ENCODE measurements at regions not wholly inside any gene's neighbourhood (a gene's known extent, or its start where the extent isn't known, plus 50 kb on each side); places are given as distances from the start of the nearest gene placed in this dataset.

GRCh38 chr7:117929237-117929636, 56.0 kb upstream of the CTTNBP2 start:
- H3K36me3 ChIP-seq (ENCODE audit: control insufficient read depth, low read length): no peaks in the 10 kb centered on the region
- no peaks in the 10 kb centered on the region for H3K9me2 ChIP-seq (replicated peaks; ENCODE audit: control insufficient read depth, low read length)
- no peaks in the 10 kb centered on the region for H3K79me2 ChIP-seq (ENCODE audit: control insufficient read depth, low read length)
- no peaks in the 10 kb centered on the region for H3K9me3 ChIP-seq (ENCODE audit: control insufficient read depth, insufficient read depth, low read length)
- no peak overlapping the region for H3K4me2 ChIP-seq (ENCODE audit: low read length)
- H3F3A ChIP-seq (ENCODE audit: control insufficient read depth, insufficient read depth): no peaks in the 10 kb centered on the region
- no peaks in the 10 kb centered on the region for H3K4me1 ChIP-seq (ENCODE audit: control insufficient read depth, low read length)
- TF ChIP-seq EZH2phosphoT487 (IDR thresholded peaks at IDR 0.05; ENCODE audit: borderline replicate concordance, low read length): no peak
- no peak for TF ChIP-seq CTCF (IDR thresholded peaks at IDR 0.05; ENCODE audit: low read depth, low read length, poor library complexity, severe bottlenecking)
- no peaks in the 10 kb centered on the region for H4K20me1 ChIP-seq (ENCODE audit: control insufficient read depth, insufficient read depth, low read depth, low read length)
- no peak overlapping the region for H3K27ac ChIP-seq (ENCODE audit: low read depth, low read length)
- no peaks in the 10 kb centered on the region for H3K27me3 ChIP-seq (ENCODE audit: control insufficient read depth, low read length)
- H3K4me3 ChIP-seq (ENCODE audit: low read length): no peak overlapping the region

- H3K9me2 ChIP-seq (replicated peaks; ENCODE audit: control insufficient read depth, low read length): no peaks in the 10 kb centered on the region
- H3K79me2 ChIP-seq (ENCODE audit: control insufficient read depth, low read length): no peaks in the 10 kb centered on the region
- no peaks in the 10 kb centered on the region for H3K4me1 ChIP-seq (ENCODE audit: control insufficient read depth, low read length)
- TF ChIP-seq EZH2phosphoT487 (IDR thresholded peaks at IDR 0.05; ENCODE audit: borderline replicate concordance, low read length) (no peak), CTCF (IDR thresholded peaks at IDR 0.05; ENCODE audit: low read depth, low read length, poor library complexity, severe bottlenecking) (no peak)
- no peak overlapping the region for H3K27ac ChIP-seq (ENCODE audit: low read depth, low read length)
- H3K9me3 ChIP-seq (ENCODE audit: control insufficient read depth, insufficient read depth, low read length): no peaks in the 10 kb centered on the region
- H3K36me3 ChIP-seq (ENCODE audit: control insufficient read depth, low read length): no peaks in the 10 kb centered on the region
- no peaks in the 10 kb centered on the region for H3F3A ChIP-seq (ENCODE audit: control insufficient read depth, insufficient read depth)
- H3K4me3 ChIP-seq (ENCODE audit: low read length): no peak overlapping the region
- H3K27me3 ChIP-seq (ENCODE audit: control insufficient read depth, low read length): no peaks in the 10 kb centered on the region
- H4K20me1 ChIP-seq (ENCODE audit: control insufficient read depth, insufficient read depth, low read depth, low read length): no peaks in the 10 kb centered on the region
- H3K4me2 ChIP-seq (ENCODE audit: low read length): no peak overlapping the region
Observed at GRCh38 chr7:117931314-117931713, 58.1 kb upstream of the CTTNBP2 start.

- Histone ChIP-seq H3K4me3 (ENCODE audit: low read length) (no peak overlapping the region), H3K4me2 (ENCODE audit: low read length) (no peak overlapping the region), H3K9me2 (replicated peaks; ENCODE audit: control insufficient read depth, low read length) (no peaks in the 10 kb centered on the region), H3K4me1 (ENCODE audit: control insufficient read depth, low read length) (no peaks in the 10 kb centered on the region), H3K9me3 (ENCODE audit: control insufficient read depth, insufficient read depth, low read length) (no peaks in the 10 kb centered on the region), H3K27ac (ENCODE audit: low read depth, low read length) (no peak overlapping the region), H4K20me1 (ENCODE audit: control insufficient read depth, insufficient read depth, low read depth, low read length) (no peaks in the 10 kb centered on the region), H3F3A (ENCODE audit: control insufficient read depth, insufficient read depth) (no peaks in the 10 kb centered on the region), H3K27me3 (ENCODE audit: control insufficient read depth, low read length) (no peaks in the 10 kb centered on the region), H3K79me2 (ENCODE audit: control insufficient read depth, low read length) (no peaks in the 10 kb centered on the region), H3K36me3 (ENCODE audit: control insufficient read depth, low read length) (no peaks in the 10 kb centered on the region)
- TF ChIP-seq EZH2phosphoT487 (IDR thresholded peaks at IDR 0.05; ENCODE audit: borderline replicate concordance, low read length) (no peak), CTCF (IDR thresholded peaks at IDR 0.05; ENCODE audit: low read depth, low read length, poor library complexity, severe bottlenecking) (no peak)
Observed at GRCh38 chr7:117937049-117937752, 64.0 kb upstream of the CTTNBP2 start.
